22Rv1 (cell line): ENCODE measurements at regions not wholly inside any gene's neighbourhood (a gene's known extent, or its start where the extent isn't known, plus 50 kb on each side); places are given as distances from the start of the nearest gene placed in this dataset.

Source experiments
- CTCF ChIP-seq: fragments of 450-650 bp; IDR thresholded peaks from 2 replicates; pipeline ENCODE4 v1.5.1; 2017; ENCODE audit warnings: mild to moderate bottlenecking
- ZFX ChIP-seq: fragments of 450-650 bp; IDR thresholded peaks from 2 replicates; pipeline ENCODE4 v1.6.1; 2017; ENCODE audit warnings: antibody characterized with exemption, borderline replicate concordance

GRCh38 chr3:194925614-194926013 lies 239.9 kb downstream of the FAM43A start:
- TF ChIP-seq CTCF (no peak), ZFX (no peak)
